ENCODE measurements at regions not wholly inside any gene's neighbourhood (a gene's known extent, or its start where the extent isn't known, plus 50 kb on each side); places are given as distances from the start of the nearest gene placed in this dataset.

DNA sequence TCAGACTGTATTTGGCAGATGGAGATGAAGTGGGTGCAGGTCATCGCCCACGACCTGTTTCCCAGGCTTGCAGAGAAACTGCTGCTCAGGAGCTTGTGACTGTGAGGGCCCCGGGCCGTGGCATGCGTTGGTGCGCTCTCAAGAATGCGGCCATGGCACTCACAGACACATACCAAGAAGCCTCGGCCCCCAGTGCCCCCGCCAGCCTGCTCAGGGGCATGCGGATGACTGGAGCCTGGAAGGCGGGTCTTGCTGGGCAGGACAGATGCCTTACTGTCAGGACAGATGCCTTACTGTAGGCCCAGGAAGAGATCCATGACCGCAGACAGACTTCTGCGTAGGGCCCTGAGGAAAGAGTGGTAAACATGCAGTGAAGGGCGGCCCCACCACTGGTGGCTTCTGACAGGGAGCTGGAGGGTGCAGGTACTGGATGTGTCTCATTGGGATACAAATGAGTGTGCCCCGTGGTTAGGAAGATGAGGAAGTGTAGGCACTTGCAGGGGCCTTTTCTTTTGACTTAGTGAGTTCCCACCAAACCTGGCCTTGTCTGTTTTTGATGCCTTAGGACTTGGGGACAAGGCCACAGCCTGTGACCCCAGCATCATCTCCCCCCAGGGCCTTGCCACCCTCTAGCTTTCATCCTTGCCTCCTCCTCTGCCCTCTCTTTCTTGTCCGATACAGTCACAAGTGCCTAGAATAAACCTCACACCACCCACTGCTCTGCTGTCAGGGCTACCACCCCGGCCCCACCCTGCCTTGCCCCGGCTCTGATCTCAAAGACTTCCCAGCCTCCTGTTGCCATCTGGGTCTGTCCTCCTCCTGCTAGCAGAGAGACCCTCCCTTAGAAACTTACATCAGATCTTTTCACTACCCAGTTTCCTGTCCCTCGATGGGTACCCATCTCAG is 68.8 kb upstream of the ABL1 start:
- TF ChIP-seq, protein P1, sequence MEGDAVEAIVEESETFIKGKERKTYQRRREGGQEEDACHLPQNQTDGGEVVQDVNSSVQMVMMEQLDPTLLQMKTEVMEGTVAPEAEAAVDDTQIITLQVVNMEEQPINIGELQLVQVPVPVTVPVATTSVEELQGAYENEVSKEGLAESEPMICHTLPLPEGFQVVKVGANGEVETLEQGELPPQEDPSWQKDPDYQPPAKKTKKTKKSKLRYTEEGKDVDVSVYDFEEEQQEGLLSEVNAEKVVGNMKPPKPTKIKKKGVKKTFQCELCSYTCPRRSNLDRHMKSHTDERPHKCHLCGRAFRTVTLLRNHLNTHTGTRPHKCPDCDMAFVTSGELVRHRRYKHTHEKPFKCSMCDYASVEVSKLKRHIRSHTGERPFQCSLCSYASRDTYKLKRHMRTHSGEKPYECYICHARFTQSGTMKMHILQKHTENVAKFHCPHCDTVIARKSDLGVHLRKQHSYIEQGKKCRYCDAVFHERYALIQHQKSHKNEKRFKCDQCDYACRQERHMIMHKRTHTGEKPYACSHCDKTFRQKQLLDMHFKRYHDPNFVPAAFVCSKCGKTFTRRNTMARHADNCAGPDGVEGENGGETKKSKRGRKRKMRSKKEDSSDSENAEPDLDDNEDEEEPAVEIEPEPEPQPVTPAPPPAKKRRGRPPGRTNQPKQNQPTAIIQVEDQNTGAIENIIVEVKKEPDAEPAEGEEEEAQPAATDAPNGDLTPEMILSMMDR (IDR thresholded peaks at IDR 0.05; ENCODE audit: low read length, missing control alignments) = no peak
- H3K4me3 ChIP-seq (replicated peaks; ENCODE audit: low read depth, low read length) = no peak overlapping the region
- DNase-seq (ENCODE audit: low read depth) = no peak

DNA sequence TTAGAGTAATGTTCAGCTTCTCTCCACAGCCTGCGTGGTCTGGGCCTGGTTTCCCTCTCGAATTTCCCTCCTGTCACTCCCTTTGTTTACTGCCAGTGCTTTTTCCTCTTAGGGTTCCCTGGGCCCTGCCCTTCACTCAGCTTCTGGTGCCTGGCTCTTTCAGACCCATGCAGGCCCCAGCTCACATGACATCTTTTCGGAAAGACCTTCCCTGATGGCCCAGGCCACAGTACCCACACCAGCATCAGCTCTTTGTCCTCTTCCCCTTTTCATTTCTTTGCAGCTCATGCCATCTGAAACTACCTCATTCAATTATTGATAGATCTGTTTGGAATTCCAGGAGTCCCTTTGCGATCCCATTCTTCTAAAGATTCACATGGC is 68.1 kb upstream of the ABL1 start:
- TF ChIP-seq, protein P1 (IDR thresholded peaks at IDR 0.05; ENCODE audit: low read length, missing control alignments) = no peak
- no peak overlapping the region for H3K4me3 ChIP-seq (replicated peaks; ENCODE audit: low read depth, low read length)
- no peak for DNase-seq (ENCODE audit: low read depth)

DNA sequence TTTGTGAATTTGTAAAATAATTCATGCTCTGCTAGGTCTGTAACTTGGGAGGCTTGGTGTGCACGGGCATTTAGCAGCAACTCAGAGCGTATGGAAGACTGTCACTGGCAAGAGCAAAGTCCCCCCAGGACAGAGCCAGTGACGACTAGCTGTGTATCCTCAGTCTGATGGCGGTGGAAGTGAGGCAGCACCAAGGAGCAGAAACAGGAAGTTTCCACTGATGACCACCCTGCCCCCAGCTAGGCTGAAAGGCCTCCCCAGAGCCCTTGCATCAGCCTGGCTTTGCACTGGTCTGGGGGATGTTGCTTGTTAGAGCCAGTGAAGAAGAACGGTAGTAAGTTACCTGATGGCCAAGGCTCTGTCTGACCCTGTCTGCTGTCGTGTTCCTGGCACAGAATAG is 66.8 kb upstream of the ABL1 start:
- DNase-seq (ENCODE audit: low read depth) = no peak
- H3K4me3 ChIP-seq (replicated peaks; ENCODE audit: low read depth, low read length) = no peak overlapping the region
- TF ChIP-seq, protein P1 (IDR thresholded peaks at IDR 0.05; ENCODE audit: low read length, missing control alignments) = no peak

DNA sequence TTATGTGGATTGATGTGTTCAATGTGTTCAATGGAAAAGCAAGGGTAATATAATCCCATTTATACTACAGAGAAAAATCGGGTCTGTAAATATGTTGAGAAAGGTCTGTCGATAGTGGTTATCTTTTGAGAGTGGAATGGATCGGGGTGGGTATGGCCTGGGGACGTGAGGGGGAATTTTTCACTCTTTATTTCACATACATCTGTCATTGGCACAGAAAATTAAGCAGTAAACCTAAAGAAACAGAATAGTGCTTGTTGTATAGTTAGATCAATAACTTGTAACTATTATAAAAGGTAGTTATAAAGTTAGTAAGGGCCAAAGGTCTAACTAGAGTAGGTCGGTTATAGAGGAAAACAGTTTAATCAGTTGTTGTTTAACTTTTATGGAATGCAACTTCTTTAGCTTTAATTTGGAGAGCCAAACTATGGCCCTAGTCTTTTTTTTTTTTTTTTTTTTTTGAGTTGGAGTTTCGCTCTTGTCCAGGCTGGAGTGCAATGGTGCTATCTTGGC is 66.1 kb upstream of the ABL1 start:
- TF ChIP-seq, protein P1 (IDR thresholded peaks at IDR 0.05; ENCODE audit: low read length, missing control alignments) = no peak
- H3K4me3 ChIP-seq (replicated peaks; ENCODE audit: low read depth, low read length) = no peak overlapping the region
- no peak for DNase-seq (ENCODE audit: low read depth)

DNA sequence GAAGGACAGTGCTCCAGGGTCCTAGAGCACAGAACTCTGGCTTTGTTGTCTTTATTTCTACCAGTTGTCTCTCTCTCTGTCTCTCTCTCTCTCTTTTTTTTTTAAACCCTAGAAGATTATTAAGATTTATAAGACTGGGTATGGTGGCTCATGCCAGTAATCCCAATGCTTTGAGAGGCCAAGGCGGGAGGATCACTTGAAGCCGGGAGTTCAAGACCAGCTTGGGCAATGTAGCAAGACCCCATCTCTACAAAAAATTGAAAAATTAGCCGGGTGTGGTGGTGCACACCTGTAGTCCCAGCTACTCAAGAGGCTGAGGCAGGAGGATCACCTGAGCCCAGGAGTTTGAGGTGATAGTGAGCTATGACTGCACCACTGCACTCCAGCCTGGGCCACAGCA is 65.0 kb upstream of the ABL1 start:
- TF ChIP-seq, protein P1 (IDR thresholded peaks at IDR 0.05; ENCODE audit: low read length, missing control alignments) = no peak

DNA sequence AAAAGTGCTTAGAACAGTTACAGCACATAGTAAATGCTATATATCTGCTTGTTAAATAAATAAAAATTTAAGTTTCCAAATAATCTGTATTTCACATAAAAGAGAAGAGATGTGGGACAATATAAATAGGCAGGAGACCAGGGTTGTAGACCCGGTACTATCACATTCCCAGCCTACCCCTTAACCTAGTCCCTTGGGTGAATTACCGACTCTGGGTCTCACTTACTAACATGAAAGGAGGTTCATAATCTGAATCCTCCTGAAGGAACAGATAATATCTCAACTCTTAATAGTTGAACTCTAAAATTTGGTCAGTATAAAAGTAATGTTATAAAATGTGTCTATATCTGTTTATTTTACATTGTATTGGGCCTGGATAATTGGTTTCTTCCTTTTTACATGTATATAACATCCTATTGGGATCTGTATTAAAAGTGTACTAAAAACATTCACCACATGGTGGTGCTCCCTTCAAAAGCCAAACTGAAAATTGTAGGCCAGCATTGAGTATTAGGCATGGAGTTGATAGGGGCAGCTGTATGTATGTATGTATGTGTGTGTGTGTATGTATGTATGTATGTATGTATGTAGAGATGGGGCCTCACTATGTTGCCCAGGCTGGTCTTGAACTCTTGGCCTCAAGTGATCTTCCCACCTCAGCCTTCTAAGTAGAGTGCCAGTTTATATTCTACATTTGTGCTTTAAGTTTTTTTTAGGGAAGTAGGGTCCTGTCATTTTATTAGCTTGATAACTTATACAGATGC is 64.2 kb upstream of the ABL1 start:
- no peak overlapping the region for H3K4me3 ChIP-seq (replicated peaks; ENCODE audit: low read depth, low read length)
- TF ChIP-seq, protein P1 (IDR thresholded peaks at IDR 0.05; ENCODE audit: low read length, missing control alignments) = peak; percentile 67
- DNase-seq (ENCODE audit: low read depth) = peak; percentile 88

More for the DNA sequence above, 65.0 kb upstream of the ABL1 start:
- H3K4me3 ChIP-seq (replicated peaks; ENCODE audit: low read depth, low read length) = no peak overlapping the region
- no peak for DNase-seq (ENCODE audit: low read depth)
